GM23338 (cell line): ENCODE measurements at regions not wholly inside any gene's neighbourhood (a gene's known extent, or its start where the extent isn't known, plus 50 kb on each side); places are given as distances from the start of the nearest gene placed in this dataset.

Experiments used
- ATAC-seq: fragments of 200-7000 bp; cut with Tn5 transposase; 3 replicates; pipeline ENCODE4 v1.9.1; 2020
- DNase-seq: peaks from one replicate; pipeline ENCODE4 v3.0.0-alpha.2; 2015; ENCODE audit warnings: low spot score
- H2AFZ ChIP-seq: fragments of 200-600 bp; sonication (generic); 2 replicates; pipeline ENCODE4 v1.8.0; 2016; ENCODE audit warnings: antibody characterized with exemption, mild to moderate bottlenecking, moderate library complexity
- H3F3A ChIP-seq: fragments of 200-600 bp; sonication (generic); replicated peaks from 2 replicates; pipeline ENCODE4 v1.8.0; 2017; ENCODE audit warnings: antibody characterized with exemption, mixed run types, low read depth
- H3K27ac ChIP-seq: fragments of 200-600 bp; sonication (generic); 2 replicates; pipeline ENCODE4 v1.6.1; 2016; ENCODE audit warnings: low read depth
- H3K27me3 ChIP-seq: fragments of 200-600 bp; sonication (generic); 2 replicates; pipeline ENCODE4 v1.8.0; 2016; ENCODE audit warnings: mild to moderate bottlenecking, mixed run types, moderate library complexity; ENCODE audit not compliant: insufficient read depth
- H3K36me3 ChIP-seq: fragments of 200-600 bp; sonication (generic); 2 replicates; pipeline ENCODE4 v1.8.0; 2016; ENCODE audit warnings: mild to moderate bottlenecking; ENCODE audit not compliant: insufficient read depth
- H3K4me1 ChIP-seq: fragments of 200-600 bp; sonication (generic); 2 replicates; pipeline ENCODE4 v1.8.0; 2016; ENCODE audit warnings: mild to moderate bottlenecking, moderate library complexity; ENCODE audit not compliant: insufficient read depth
- H3K4me2 ChIP-seq: fragments of 200-600 bp; sonication (generic); 2 replicates; pipeline ENCODE4 v1.7.1; 2017; ENCODE audit warnings: mixed run types
- H3K4me3 ChIP-seq: fragments of 200-600 bp; sonication (generic); 2 replicates; pipeline ENCODE4 v1.6.1; 2016; ENCODE audit warnings: mixed run types
- H3K79me2 ChIP-seq: fragments of 200-600 bp; sonication (generic); replicated peaks from 2 replicates; pipeline ENCODE4 v1.8.0; 2017; ENCODE audit warnings: mild to moderate bottlenecking; ENCODE audit not compliant: insufficient read depth
- H3K9me2 ChIP-seq: fragments of 200-600 bp; sonication (generic); 2 replicates; pipeline ENCODE4 v1.8.0; 2017; ENCODE audit not compliant: insufficient read depth
- H4K20me1 ChIP-seq: fragments of 200-600 bp; sonication (generic); replicated peaks from 2 replicates; pipeline ENCODE4 v1.8.0; 2017; ENCODE audit warnings: mild to moderate bottlenecking; ENCODE audit not compliant: insufficient read depth
- H3K27ac Mint-ChIP-seq: 2 replicates; pipeline ENCODE4 v1.8.0; 2020; ENCODE audit warnings: inconsistent platforms, mild to moderate bottlenecking, moderate library complexity, mixed read lengths
- H3K27me3 Mint-ChIP-seq: 3 replicates; pipeline ENCODE4 v1.8.0; 2022; ENCODE audit warnings: low read depth, mild to moderate bottlenecking, moderate library complexity, mixed read lengths, inconsistent platforms; ENCODE audit not compliant: insufficient read depth, poor library complexity
- H3K36me3 Mint-ChIP-seq: 3 replicates; pipeline ENCODE4 v1.8.0; 2021; ENCODE audit warnings: low read depth, mild to moderate bottlenecking, inconsistent platforms, moderate library complexity, mixed read lengths
- H3K4me1 Mint-ChIP-seq: 3 replicates; pipeline ENCODE4 v1.8.0; 2020; ENCODE audit warnings: mild to moderate bottlenecking, inconsistent platforms, mixed read lengths
- H3K4me3 Mint-ChIP-seq: 3 replicates; pipeline ENCODE4 v1.8.0; 2021; ENCODE audit warnings: moderate library complexity, mild to moderate bottlenecking, inconsistent platforms, mixed read lengths
- H3K9me3 Mint-ChIP-seq: 3 replicates; pipeline ENCODE4 v1.8.0; 2020; ENCODE audit warnings: moderate library complexity, mild to moderate bottlenecking, inconsistent platforms, mixed read lengths
- CREB1 ChIP-seq: fragments of 250-450 bp; sonication (Bioruptor Pico); IDR thresholded peaks from 2 replicates; pipeline ENCODE4 v1.5.0; 2020; ENCODE audit warnings: low read depth, mild to moderate bottlenecking, moderate library complexity
- CTCF ChIP-seq, 2 experiments: fragments of 200-600 bp in 1 of 2; sonication (generic) in 1 of 2; conservative IDR thresholded peaks; 2 replicates each; pipeline versions ENCODE4 v1.5.1 to v1.6.1; 2016 to 2017; ENCODE audit warnings: antibody characterized with exemption in 2 of 2, low read depth in 2 of 2, mild to moderate bottlenecking in 2 of 2, moderate library complexity in 1 of 2
- ETS1 ChIP-seq: IDR thresholded peaks from 2 replicates; pipeline ENCODE4 v1.6.1; 2016; ENCODE audit warnings: antibody characterized with exemption
- EZH2 ChIP-seq: fragments of 200-600 bp; sonication (generic); IDR thresholded peaks from one replicate; pipeline ENCODE4 v1.8.0; 2017; ENCODE audit warnings: antibody characterized with exemption, mild to moderate bottlenecking, low read depth; ENCODE audit not compliant: unreplicated experiment
- EZH2phosphoT487 ChIP-seq: fragments of 200-600 bp; sonication (generic); IDR thresholded peaks from one replicate; pipeline ENCODE4 v1.8.1; 2018; ENCODE audit warnings: antibody characterized with exemption; ENCODE audit not compliant: unreplicated experiment
- JUNB ChIP-seq: IDR thresholded peaks from one replicate; pipeline ENCODE4 v1.6.1; 2016; ENCODE audit warnings: antibody characterized with exemption; ENCODE audit not compliant: unreplicated experiment
- NANOG ChIP-seq: IDR thresholded peaks from 2 replicates; pipeline ENCODE4 v1.6.1; 2016; ENCODE audit warnings: antibody characterized with exemption, borderline replicate concordance
- REST ChIP-seq: IDR thresholded peaks from one replicate; pipeline ENCODE4 v1.6.1; 2018; ENCODE audit warnings: antibody characterized with exemption; ENCODE audit not compliant: unreplicated experiment
- STAT1 ChIP-seq: IDR thresholded peaks from one replicate; pipeline ENCODE4 v1.6.1; 2016; ENCODE audit warnings: antibody characterized with exemption; ENCODE audit not compliant: unreplicated experiment
- ZNF114 ChIP-seq: fragments of 250-450 bp; sonication (Bioruptor Pico); IDR thresholded peaks from 2 replicates; pipeline ENCODE4 v1.5.0; 2020; ENCODE audit warnings: mild to moderate bottlenecking, moderate library complexity
- ZNF331 ChIP-seq: fragments of 250-450 bp; sonication (Bioruptor Pico); IDR thresholded peaks from 2 replicates; pipeline ENCODE4 v1.5.0; 2020; ENCODE audit warnings: low read depth, mild to moderate bottlenecking, moderate library complexity

- Mint-ChIP-seq H3K27ac (no peak overlapping the region), H3K27me3 (peaks cover 7% of the 10 kb centered on the region), H3K36me3 (no peaks in the 10 kb centered on the region), H3K4me3 (no peak overlapping the region), H3K4me1 (peaks cover 17% of the 10 kb centered on the region), H3K9me3 (no peaks in the 10 kb centered on the region; the same call in 2 of the 3 replicates)
- Histone ChIP-seq H4K20me1 (no peaks in the 10 kb centered on the region), H3K4me3 (no peak overlapping the region), H3K4me2 (no peak overlapping the region), H3F3A (no peaks in the 10 kb centered on the region), H3K36me3 (no peaks in the 10 kb centered on the region; the same call in 1 of the 2 replicates), H3K27ac (no peak overlapping the region), H3K27me3 (no peaks in the 10 kb centered on the region), H3K9me2 (peaks cover 6% of the 10 kb centered on the region), H3K4me1 (peaks cover 6% of the 10 kb centered on the region; the same call in 1 of the 2 replicates), H2AFZ (no peak overlapping the region; the same call in 1 of the 2 replicates), H3K79me2 (no peaks in the 10 kb centered on the region)
- DNase-seq (no peak), ATAC-seq (no peak)
- TF ChIP-seq JUNB (no peak), EZH2phosphoT487 (no peak), ZNF331 (CRISPR knock-in tag) (no peak), REST (no peak), ETS1 (no peak), CREB1 (CRISPR knock-in tag) (no peak), NANOG (no peak), CTCF (conservative IDR thresholded peaks at IDR 0.05; ENCODE audit: low read depth in 2 of 2) (no peak), ZNF114 (CRISPR knock-in tag) (no peak), STAT1 (no peak), EZH2 (no peak)
Observed at GRCh38 chr20:24736131-24736843, 212.8 kb upstream of the CST7 start.
